HepG2 (cell line): ENCODE measurements at regions not wholly inside any gene's neighbourhood (a gene's known extent, or its start where the extent isn't known, plus 50 kb on each side); places are given as distances from the start of the nearest gene placed in this dataset.

ENCODE experiments used
- ATAC-seq: fragments of 200-7000 bp; cut with Tn5 transposase; 3 replicates; pipeline ENCODE4 v1.9.1; 2020; ENCODE audit warnings: mild to moderate bottlenecking, moderate library complexity
- BruUV-seq: library from RNA; stranded (reverse); fragments of 400-500 nt; replicated peaks from 2 replicates; lab custom pipeline; 2021; lab: Mats Ljungman, UMichigan
- CTCF ChIA-PET: fragments of 300-600 bp; formaldehyde crosslinking; extraction: SDS; loops from one replicate; lab custom pipeline; 2021; ENCODE audit warnings: low total read pairs, inconsistent platforms, low intra/inter-chr PET ratio; lab: Yijun Ruan, JAX
- POLR2A ChIA-PET: fragments of 350-600 bp; sonication (Branson Sonifier 250); formaldehyde crosslinking; loops from one replicate; lab custom pipeline; 2020; ENCODE audit warnings: antibody characterized with exemption, inconsistent platforms; lab: Yijun Ruan, JAX
- DNase-seq: peaks from one replicate; pipeline ENCODE4 v3.0.0-alpha.2; 2015; ENCODE audit warnings: low spot score
- FAIRE-seq: peaks from 3 replicates; lab custom pipeline; 2011; peaks lifted over from hg19 to GRCh38; lab: Jason Lieb, UNC
- H2AFZ ChIP-seq: one replicate; pipeline ENCODE4 v1.6.1; 2011; ENCODE audit warnings: low read length, inconsistent platforms
- H3K27ac ChIP-seq: fragments of 300-600 bp; 3 replicates; pipeline ENCODE4 v1.8.0; 2011; ENCODE audit warnings: mixed run types, mild to moderate bottlenecking, mixed read lengths, low read length, inconsistent platforms; ENCODE audit not compliant: insufficient read depth; ENCODE audit errors: extremely low read length
- H3K27me3 ChIP-seq, 2 experiments: fragments of 200-600 bp in 1 of 2; 2 replicates in 1 of 2; 3 replicates in 1 of 2; pipeline versions ENCODE4 v1.6.0 to v1.8.0; 2011; ENCODE audit warnings: low read length in 2 of 2, mild to moderate bottlenecking in 2 of 2, moderate library complexity in 2 of 2, inconsistent platforms in 1 of 2; ENCODE audit not compliant: insufficient read depth in 2 of 2, control insufficient read depth in 1 of 2
- H3K36me3 ChIP-seq, 2 experiments: fragments of 200-600 bp in 1 of 2; replicated peaks in 1 of 2; 2 replicates in 1 of 2; 3 replicates in 1 of 2; pipeline versions ENCODE4 v1.5.1 to v1.8.0; 2011; ENCODE audit warnings: low read length in 2 of 2, inconsistent platforms in 1 of 2; ENCODE audit not compliant: insufficient read depth in 2 of 2, control insufficient read depth in 1 of 2
- H3K4me1 ChIP-seq: 2 replicates; pipeline ENCODE4 v1.5.1; 2012; ENCODE audit warnings: low read length, inconsistent platforms; ENCODE audit not compliant: insufficient read depth
- H3K4me2 ChIP-seq: 2 replicates; pipeline ENCODE4 v1.6.0; 2011; ENCODE audit warnings: low read depth, low read length, inconsistent platforms
- H3K4me3 ChIP-seq, 3 experiments: fragments of 200-600 bp in 1 of 3; sonication (generic), shearing (Covaris generic) in 1 of 3; replicated peaks in 1 of 3; 2 replicates each; pipeline ENCODE4 v1.5.1; 2011 to 2016; ENCODE audit warnings: low read length in 3 of 3, inconsistent platforms in 2 of 3, low read depth in 2 of 3, mild to moderate bottlenecking in 2 of 3, control low read depth in 1 of 3, mixed read lengths in 1 of 3; ENCODE audit not compliant: insufficient read depth in 1 of 3
- H3K79me2 ChIP-seq: one replicate; pipeline ENCODE4 v1.6.1; 2011; ENCODE audit warnings: low read length, inconsistent platforms; ENCODE audit not compliant: insufficient read depth
- H3K9ac ChIP-seq: 2 replicates; pipeline ENCODE4 v1.6.0; 2011; ENCODE audit warnings: mild to moderate bottlenecking, low read depth, low read length, inconsistent platforms; ENCODE audit not compliant: insufficient read depth
- H3K9me3 ChIP-seq: 2 replicates; pipeline ENCODE4 v1.5.1; 2012; ENCODE audit warnings: mild to moderate bottlenecking, low read length
- H4K20me1 ChIP-seq: 2 replicates; pipeline ENCODE4 v1.6.0; 2011; ENCODE audit warnings: inconsistent platforms, mild to moderate bottlenecking, low read length, moderate library complexity; ENCODE audit not compliant: insufficient read depth
- KAT7 ChIP-seq: IDR thresholded peaks from 2 replicates; pipeline ENCODE4 v1.6.1; 2018; ENCODE audit warnings: borderline replicate concordance, missing compliant biosample characterization
- LCORL ChIP-seq, 2 experiments: fragments of 450-650 bp in 1 of 2; sonication (generic) in 1 of 2; formaldehyde crosslinking in 1 of 2; IDR thresholded peaks; 2 replicates each; pipeline versions ENCODE4 v1.5.0 to v1.6.1; 2017 to 2020; ENCODE audit warnings: antibody characterized with exemption in 1 of 2, missing genetic modification reagents in 1 of 2
- REPIN1 ChIP-seq: sonication (generic); formaldehyde crosslinking; IDR thresholded peaks from 2 replicates; pipeline ENCODE4 v1.8.0; 2022; ENCODE audit warnings: missing genetic modification reagents, low read depth, mild to moderate bottlenecking, borderline replicate concordance
- ZFP90 ChIP-seq: sonication (generic); formaldehyde crosslinking; IDR thresholded peaks from 2 replicates; pipeline ENCODE4 v1.8.0; 2022; ENCODE audit warnings: missing genetic modification reagents, mild to moderate bottlenecking, inconsistent platforms, borderline replicate concordance
- ZFY ChIP-seq: sonication (generic); formaldehyde crosslinking; IDR thresholded peaks from 2 replicates; pipeline ENCODE4 v1.4.0; 2020; ENCODE audit warnings: missing genetic modification reagents
- ZMAT3 ChIP-seq: sonication (generic); formaldehyde crosslinking; conservative IDR thresholded peaks from 2 replicates; pipeline ENCODE4 v1.7.0; 2021; ENCODE audit warnings: missing genetic modification reagents
- ZNF121 ChIP-seq: sonication (generic); formaldehyde crosslinking; IDR thresholded peaks from 2 replicates; pipeline ENCODE4 v1.5.0; 2020; ENCODE audit warnings: mild to moderate bottlenecking, missing genetic modification reagents
- ZNF207 ChIP-seq: fragments of 450-650 bp; IDR thresholded peaks from 2 replicates; pipeline ENCODE4 v1.6.1; 2016; ENCODE audit warnings: antibody characterized with exemption, borderline replicate concordance
- ZNF234 ChIP-seq: sonication (generic); formaldehyde crosslinking; conservative IDR thresholded peaks from 2 replicates; pipeline ENCODE4 v1.5.1; 2020; ENCODE audit warnings: mild to moderate bottlenecking, missing genetic modification reagents
- ZNF383 ChIP-seq: sonication (generic); formaldehyde crosslinking; IDR thresholded peaks from 2 replicates; pipeline ENCODE4 v1.4.0; 2020; ENCODE audit warnings: missing genetic modification reagents, mild to moderate bottlenecking, borderline replicate concordance
- ZNF562 ChIP-seq: sonication (generic); formaldehyde crosslinking; IDR thresholded peaks from 2 replicates; pipeline ENCODE4 v1.8.0; 2022; ENCODE audit warnings: missing genetic modification reagents, borderline replicate concordance
- ZSCAN30 ChIP-seq: sonication (generic); formaldehyde crosslinking; IDR thresholded peaks from 2 replicates; pipeline ENCODE4 v1.5.0; 2020; ENCODE audit warnings: mild to moderate bottlenecking, missing genetic modification reagents
- WGBS: methylation state at CpG from one replicate; pipeline ENCODE4 v1.1.6; 2017; ENCODE audit warnings: low lambda C conversion rate; 5-methylcytosine and 5-hydroxymethylcytosine counted together
- in situ Hi-C: cut with HindIII; loops from 2 replicates; pipeline ENCODE4 v1.10.0; 2017; ENCODE audit warnings: low pct_unique_long_range_greater_than_20kb; ENCODE audit not compliant: extremely low pct_ligation_motif_present
- intact Hi-C: fragments of 100-400 bp; cut with micrococcal nuclease; formaldehyde crosslinking; loops from one replicate; pipeline ENCODE4 v1.10.0; 2022; ENCODE audit not compliant: unreplicated experiment
- TF ChIP-seq, protein P1 (sequence below): sonication (generic); formaldehyde crosslinking; IDR thresholded peaks from 2 replicates; pipeline ENCODE4 v1.8.1; 2023; ENCODE audit warnings: mild to moderate bottlenecking, missing genetic modification reagents
- TF ChIP-seq, protein P2 (sequence below): sonication (generic); formaldehyde crosslinking; IDR thresholded peaks from 2 replicates; pipeline ENCODE4 v1.8.1; 2023; ENCODE audit warnings: missing genetic modification reagents, inconsistent platforms, borderline replicate concordance
- TF ChIP-seq, protein P3 (sequence below): sonication (generic); formaldehyde crosslinking; IDR thresholded peaks from 2 replicates; pipeline ENCODE4 v1.4.0; 2020; ENCODE audit warnings: missing genetic modification reagents
- TF ChIP-seq, protein P4 (sequence below): sonication (generic); formaldehyde crosslinking; IDR thresholded peaks from 2 replicates; pipeline ENCODE4 v1.5.0; 2020; ENCODE audit warnings: missing genetic modification reagents
- TF ChIP-seq, protein P5 (sequence below): sonication (generic); formaldehyde crosslinking; IDR thresholded peaks from 2 replicates; pipeline ENCODE4 v1.8.0; 2023; ENCODE audit warnings: mild to moderate bottlenecking, missing genetic modification reagents

DNA sequence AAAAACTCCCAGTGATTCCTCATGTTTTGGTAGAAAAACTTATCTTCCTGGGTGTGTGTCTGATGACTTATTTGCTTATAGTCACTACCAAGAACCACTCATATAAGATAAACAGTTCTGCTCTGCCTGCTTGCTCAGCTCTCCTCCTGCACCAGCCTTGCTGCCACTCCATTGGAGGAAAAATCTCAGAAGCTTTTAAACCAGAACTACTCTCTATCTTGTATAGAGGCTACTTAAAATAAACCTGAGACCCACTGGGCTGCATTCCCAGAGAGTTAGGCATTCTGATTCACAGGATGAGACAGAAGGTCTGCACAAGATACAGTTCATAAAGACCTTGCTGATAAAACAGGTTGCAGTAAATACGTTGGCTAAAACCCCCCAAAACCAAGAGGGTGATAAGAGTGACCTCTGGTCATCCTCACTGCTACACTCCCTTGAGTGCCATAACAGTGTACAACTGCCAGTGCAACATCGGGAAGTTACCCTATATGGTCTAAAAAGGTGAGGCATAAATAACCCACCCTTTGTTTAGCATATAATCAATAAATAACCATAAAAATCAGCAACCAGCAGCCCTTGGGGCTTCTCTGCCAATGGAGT lies 728.3 kb downstream of the EPHA7 start:
- WGBS = 0% methylated on average over 2 of the region's 2 CpGs

More for the DNA sequence above, 728.3 kb downstream of the EPHA7 start:
- Histone ChIP-seq H2AFZ (no peak overlapping the region), H3K36me3 (no peaks in the 10 kb centered on the region), H3K79me2 (no peaks in the 10 kb centered on the region), H3K4me2 (no peak overlapping the region), H3K4me1 (no peaks in the 10 kb centered on the region), H3K9ac (no peak overlapping the region), H3K27ac (no peak overlapping the region), H3K27me3 (no peaks in the 10 kb centered on the region), H3K4me3 (no peak overlapping the region), H4K20me1 (no peaks in the 10 kb centered on the region), H3K9me3 (no peaks in the 10 kb centered on the region)
- POLR2A ChIA-PET = no interaction called here
- no peak for DNase-seq
- BruUV-seq = no TSS peak
- intact Hi-C loops (no loop called here), in situ Hi-C loops (no loop called here)
- ATAC-seq = no peak
- TF ChIP-seq ZMAT3 (CRISPR knock-in tag) (no peak), ZSCAN30 (CRISPR knock-in tag) (no peak), ZNF121 (CRISPR knock-in tag) (no peak), ZFP90 (CRISPR knock-in tag) (no peak), ZNF234 (CRISPR knock-in tag) (no peak), LCORL (IDR thresholded peaks at IDR 0.05) (no peak), LCORL (CRISPR knock-in tag; IDR thresholded peaks at IDR 0.05) (no peak), REPIN1 (CRISPR knock-in tag) (no peak), KAT7 (CRISPR knock-in tag) (no peak), ZNF562 (no peak), ZNF383 (no peak), ZFY (CRISPR knock-in tag) (no peak), ZNF207 (no peak)
- TF ChIP-seq, protein P1, sequence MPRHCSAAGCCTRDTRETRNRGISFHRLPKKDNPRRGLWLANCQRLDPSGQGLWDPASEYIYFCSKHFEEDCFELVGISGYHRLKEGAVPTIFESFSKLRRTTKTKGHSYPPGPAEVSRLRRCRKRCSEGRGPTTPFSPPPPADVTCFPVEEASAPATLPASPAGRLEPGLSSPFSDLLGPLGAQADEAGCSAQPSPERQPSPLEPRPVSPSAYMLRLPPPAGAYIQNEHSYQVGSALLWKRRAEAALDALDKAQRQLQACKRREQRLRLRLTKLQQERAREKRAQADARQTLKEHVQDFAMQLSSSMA = no peak
- TF ChIP-seq, protein P2, sequence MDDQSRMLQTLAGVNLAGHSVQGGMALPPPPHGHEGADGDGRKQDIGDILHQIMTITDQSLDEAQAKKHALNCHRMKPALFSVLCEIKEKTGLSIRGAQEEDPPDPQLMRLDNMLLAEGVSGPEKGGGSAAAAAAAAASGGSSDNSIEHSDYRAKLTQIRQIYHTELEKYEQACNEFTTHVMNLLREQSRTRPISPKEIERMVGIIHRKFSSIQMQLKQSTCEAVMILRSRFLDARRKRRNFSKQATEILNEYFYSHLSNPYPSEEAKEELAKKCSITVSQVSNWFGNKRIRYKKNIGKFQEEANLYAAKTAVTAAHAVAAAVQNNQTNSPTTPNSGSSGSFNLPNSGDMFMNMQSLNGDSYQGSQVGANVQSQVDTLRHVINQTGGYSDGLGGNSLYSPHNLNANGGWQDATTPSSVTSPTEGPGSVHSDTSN = no peak
- TF ChIP-seq, protein P3, sequence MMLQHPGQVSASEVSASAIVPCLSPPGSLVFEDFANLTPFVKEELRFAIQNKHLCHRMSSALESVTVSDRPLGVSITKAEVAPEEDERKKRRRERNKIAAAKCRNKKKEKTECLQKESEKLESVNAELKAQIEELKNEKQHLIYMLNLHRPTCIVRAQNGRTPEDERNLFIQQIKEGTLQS = no peak
- TF ChIP-seq, protein P4, sequence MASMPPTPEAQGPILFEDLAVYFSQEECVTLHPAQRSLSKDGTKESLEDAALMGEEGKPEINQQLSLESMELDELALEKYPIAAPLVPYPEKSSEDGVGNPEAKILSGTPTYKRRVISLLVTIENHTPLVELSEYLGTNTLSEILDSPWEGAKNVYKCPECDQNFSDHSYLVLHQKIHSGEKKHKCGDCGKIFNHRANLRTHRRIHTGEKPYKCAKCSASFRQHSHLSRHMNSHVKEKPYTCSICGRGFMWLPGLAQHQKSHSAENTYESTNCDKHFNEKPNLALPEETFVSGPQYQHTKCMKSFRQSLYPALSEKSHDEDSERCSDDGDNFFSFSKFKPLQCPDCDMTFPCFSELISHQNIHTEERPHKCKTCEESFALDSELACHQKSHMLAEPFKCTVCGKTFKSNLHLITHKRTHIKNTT (CRISPR knock-in tag) = no peak
- TF ChIP-seq, protein P5, sequence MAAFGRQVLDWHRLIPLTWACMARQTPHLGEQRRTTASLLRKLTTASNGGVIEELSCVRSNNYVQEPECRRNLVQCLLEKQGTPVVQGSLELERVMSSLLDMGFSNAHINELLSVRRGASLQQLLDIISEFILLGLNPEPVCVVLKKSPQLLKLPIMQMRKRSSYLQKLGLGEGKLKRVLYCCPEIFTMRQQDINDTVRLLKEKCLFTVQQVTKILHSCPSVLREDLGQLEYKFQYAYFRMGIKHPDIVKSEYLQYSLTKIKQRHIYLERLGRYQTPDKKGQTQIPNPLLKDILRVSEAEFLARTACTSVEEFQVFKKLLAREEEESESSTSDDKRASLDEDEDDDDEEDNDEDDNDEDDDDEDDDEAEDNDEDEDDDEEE (CRISPR knock-in tag) = no peak
- FAIRE-seq = no peak
- CTCF ChIA-PET = no interaction called here
